ENCODE measurements at regions not wholly inside any gene's neighbourhood (a gene's known extent, or its start where the extent isn't known, plus 50 kb on each side); places are given as distances from the start of the nearest gene placed in this dataset.

- DNase-seq, result no peak
Observed at GRCh38 chr9:76557674-76558225, 98.8 kb downstream of the GCNT1 start.

GRCh38 chr9:76558465-76558864 lies 99.5 kb downstream of the GCNT1 start:
- DNase-seq, result no peak

DNA sequence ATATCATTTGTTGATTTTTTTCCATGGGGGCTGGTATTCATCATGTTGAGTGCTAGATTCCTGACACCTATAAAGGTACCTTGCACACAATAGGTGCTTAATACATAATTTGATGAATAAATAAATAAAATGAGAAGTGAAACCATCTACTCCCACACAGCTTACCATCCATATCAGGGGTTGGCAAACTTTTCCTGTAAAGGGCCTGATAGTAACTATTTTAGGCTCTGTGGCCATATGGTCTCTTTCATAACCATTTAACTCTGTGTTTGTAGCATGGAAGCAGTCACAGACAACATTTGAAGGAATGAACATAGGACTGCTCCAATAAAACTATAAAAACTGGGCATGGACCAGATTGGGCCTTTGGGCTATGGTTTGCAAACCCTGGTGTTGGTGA lies 100.3 kb downstream of the GCNT1 start:
- peak; percentile 65 for DNase-seq

DNA sequence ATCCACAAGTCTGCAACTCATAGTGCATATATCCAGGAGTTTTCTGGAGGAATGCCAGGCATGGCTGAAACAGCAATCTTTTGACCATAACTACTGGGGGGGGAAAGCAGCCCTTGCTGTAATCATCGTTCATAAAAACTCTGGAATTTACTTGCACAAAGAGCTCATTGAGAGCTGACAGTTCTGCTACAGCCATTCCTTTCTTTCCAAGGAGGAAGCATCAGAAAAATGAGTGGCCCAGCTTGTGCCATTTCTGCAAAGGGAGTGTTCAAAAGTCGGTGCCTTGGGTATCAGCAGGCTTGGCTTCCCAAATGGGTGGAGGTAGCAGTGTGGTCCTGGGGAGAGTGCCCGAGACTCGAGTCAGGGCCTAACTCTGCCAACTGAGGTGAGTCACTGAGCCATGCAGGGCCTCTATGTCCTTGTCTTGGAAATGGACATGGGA lies 101.5 kb downstream of the GCNT1 start:
- DNase-seq, result no peak

GRCh38 chr9:76561050-76561713 lies 102.2 kb downstream of the GCNT1 start:
- no peak for DNase-seq

All from suppressor macrophage treated with lipopolysaccharide for 4 hours (primary cell).